GM18870 (cell line): ENCODE measurements at regions not wholly inside any gene's neighbourhood (a gene's known extent, or its start where the extent isn't known, plus 50 kb on each side); places are given as distances from the start of the nearest gene placed in this dataset.

Experiments
- ATAC-seq: cut with Tn5 transposase; IDR thresholded peaks from one replicate; pipeline ENCODE4 v1.9.1; 2021; ENCODE audit warnings: moderate library complexity; ENCODE audit not compliant: unreplicated experiment

GRCh38 chr6:141688916-141689315, 443.8 kb upstream of the GJE1 start:
- ATAC-seq = peak; percentile 80

DNA sequence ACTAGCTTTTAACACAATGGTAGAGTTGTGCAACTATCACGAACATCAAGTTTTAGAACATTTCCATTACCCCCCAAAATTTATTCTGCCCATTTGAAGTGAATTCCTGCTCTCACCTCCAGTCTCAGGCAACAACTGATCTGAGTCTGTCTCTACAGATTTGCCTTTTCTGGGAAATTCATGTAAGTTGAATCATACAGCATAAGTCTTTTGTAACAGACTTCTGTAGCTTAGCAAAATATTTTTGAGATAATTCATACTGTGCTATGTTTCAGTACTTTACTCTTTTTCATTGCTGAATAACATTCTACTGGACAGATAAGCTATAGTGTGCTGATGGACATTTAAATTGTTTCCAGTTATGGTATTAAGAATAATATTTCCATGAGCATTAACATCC, 447.3 kb upstream of the GJE1 start:
- ATAC-seq = no peak

DNA sequence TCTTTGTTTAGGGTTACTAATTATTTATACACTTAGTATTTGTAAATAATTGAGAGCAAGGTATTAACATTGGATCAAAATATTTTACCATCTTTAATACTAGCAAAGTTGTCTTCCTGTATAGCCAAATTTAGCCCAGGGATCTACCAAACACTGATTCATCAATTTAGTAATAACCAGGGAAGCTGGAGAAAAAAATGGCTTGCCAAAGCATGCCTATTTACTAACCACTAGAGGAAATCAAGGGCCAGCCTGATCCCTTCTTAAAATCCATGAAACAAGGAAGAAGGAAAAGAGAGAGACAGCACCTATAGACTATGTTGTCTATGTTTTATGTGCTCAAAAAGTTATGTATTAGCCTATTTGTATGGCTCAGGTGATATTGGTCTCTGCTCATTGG, 450.3 kb upstream of the GJE1 start:
- ATAC-seq = no peak

DNA sequence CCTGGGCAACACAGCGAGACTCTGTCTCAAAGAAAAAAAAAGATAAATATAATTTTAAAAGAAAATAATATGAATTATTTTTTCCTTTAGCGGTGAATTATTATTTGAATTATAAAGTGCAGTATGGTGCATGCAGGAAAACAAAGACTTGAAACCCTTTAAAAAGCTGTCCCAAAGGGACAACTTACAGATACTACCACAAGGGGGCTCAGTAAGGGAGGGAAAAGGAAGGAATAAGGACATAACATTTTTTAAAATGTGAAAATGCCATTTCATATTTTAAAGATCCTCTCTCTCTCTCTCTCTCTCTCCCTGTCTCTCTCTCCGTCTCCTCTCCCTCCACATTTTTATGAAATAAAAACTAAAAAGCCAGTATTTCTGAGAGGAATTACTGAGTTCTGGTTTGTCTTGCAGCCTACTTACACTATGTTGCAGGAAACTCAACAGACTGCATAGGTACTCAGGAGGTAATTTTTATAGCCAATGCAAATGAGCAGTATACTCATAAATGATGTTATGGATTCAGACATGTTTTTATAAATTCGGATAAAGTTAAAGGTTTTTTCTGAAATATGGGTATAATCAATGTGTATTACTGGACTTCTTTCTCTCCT, 455.0 kb upstream of the GJE1 start:
- ATAC-seq = peak; percentile 58

DNA sequence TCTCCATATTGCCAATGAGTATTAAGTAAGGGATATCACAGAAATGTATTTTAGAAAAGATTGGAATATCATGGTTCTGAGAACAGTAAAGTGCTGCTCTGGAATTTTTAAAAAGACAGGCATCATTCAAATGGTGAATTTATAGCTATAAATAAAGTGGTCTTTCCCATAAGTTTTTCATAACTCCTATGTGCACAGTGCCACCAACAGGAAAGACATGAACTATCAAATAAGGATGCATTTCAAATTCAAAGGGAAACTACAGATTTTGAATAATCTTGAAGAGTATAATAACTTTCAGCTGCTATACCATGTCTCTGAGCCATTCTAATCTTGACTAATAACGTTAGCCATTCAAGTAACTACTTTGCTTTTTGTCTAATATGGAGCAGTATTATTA, 456.8 kb upstream of the GJE1 start:
- ATAC-seq = no peak

GRCh38 chr6:141669141-141669540, 463.6 kb upstream of the GJE1 start:
- ATAC-seq = no peak

DNA sequence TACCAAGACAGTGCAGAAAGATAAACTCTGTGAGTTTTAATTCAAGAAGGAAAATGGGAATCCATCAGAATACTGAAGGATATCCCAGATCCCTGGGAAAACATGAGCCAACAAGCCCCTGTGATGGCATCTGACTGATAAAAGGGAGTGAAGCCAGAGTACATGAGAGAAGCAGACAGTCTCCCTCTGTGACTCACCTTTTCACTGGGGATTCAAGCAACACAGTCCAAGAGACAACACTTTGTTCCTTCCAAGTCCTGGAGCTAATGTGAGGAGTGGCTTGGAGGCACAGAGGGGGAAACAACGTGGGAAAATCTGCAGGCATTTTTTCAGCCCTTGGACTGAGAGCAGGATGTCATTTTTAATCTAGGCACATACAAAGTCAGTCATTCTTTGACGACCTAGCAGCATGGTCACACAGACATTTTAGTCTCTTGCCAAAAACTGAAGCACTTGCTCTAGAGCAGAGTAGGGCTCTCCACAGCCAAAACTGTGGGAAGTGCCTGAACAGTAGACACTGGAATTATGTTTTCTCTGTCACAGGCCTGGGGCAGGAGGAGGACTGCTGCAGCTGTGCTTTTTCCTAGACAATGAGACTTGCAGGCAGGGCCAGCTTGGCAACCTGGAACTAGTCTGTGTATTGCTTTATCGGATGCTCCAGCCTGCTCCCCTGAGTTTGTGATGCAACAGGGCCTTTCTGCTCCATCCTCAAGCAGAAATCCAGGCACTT, 465.0 kb upstream of the GJE1 start:
- no peak for ATAC-seq

- no peak for ATAC-seq
Observed at GRCh38 chr6:141666187-141666586, 466.5 kb upstream of the GJE1 start.

DNA sequence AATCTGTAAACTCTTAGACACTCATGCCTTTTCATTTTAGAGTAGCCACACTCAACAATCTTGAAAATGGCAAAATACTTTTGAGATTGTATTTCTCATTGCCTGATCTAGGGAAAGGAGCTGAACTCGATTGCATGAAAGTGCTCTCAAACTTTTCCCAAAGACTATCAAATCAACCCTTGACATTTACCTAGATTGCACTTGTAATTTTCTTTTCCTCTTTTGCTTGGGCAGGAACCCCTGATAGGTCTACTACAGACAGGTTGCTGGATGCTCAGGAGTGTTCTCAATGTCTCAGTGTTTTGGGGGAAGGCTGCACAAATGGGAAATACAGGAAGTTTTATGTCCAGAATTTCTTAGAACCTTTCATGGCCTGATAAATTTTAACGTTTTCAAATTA, 468.0 kb upstream of the GJE1 start:
- ATAC-seq = no peak

GRCh38 chr6:141659582-141659981, 473.1 kb upstream of the GJE1 start:
- no peak for ATAC-seq

GRCh38 chr6:141658696-141659095, 474.0 kb upstream of the GJE1 start:
- no peak for ATAC-seq

GRCh38 chr6:141657812-141658211, 474.9 kb upstream of the GJE1 start:
- ATAC-seq = no peak

GRCh38 chr6:141653590-141653989, 479.1 kb upstream of the GJE1 start:
- no peak for ATAC-seq

DNA sequence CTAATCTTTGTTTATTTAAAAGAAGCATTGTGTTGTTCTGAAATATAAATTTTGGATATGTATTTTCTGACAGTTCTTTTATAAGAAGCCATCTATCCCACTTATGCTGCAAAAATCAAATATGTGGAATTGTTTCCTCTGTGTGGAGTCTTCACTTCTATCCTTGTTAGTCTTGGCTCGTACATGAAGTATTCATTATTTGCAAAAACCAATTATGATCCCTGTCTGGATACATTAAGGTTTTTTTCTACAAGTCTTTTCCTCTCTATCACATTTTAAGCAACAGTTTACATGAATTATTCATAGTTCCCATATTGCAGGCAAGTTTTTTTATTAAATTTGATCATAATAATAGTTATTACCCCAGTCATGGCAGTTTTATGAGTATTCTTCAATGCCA, 490.8 kb upstream of the GJE1 start:
- ATAC-seq = no peak

DNA sequence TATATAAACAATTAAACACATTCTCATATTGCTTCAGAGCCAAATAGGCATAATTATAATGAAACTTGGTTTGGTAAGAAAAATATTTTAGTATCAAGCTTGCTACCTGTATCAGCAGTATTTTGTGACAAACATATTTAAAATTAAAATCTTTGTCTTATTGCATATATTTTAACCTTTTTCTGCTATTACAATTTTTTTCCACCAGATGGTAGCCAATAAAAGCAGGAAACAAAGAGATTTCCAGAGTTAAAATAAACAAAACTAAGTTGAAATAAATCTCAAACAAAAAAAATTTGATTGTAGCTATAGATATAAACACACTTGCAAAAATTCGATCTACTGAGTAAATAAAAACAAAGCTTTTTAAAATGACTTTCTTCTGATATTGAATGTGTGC, 491.3 kb upstream of the GJE1 start:
- no peak for ATAC-seq

GRCh38 chr6:141635621-141636020, 497.1 kb upstream of the GJE1 start:
- ATAC-seq = no peak

DNA sequence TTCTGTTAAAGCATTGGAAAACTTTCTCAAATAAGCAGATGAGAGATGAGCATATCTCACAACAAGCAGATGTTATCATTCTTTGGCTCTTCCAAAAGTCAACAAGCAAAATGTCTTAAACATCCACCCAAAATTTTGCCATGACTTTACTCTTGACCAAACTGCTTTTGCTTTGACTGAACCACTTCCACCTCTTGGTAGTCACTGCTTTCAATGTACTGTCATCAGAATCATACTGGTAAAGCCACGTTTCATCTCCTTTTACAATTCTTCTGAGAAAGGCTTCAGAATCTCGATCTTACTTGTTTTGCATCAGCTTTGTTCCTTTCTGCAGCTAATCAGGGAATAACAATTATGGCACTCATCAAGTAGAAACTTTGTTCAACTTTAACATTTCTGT, 498.5 kb upstream of the GJE1 start:
- ATAC-seq = no peak

DNA sequence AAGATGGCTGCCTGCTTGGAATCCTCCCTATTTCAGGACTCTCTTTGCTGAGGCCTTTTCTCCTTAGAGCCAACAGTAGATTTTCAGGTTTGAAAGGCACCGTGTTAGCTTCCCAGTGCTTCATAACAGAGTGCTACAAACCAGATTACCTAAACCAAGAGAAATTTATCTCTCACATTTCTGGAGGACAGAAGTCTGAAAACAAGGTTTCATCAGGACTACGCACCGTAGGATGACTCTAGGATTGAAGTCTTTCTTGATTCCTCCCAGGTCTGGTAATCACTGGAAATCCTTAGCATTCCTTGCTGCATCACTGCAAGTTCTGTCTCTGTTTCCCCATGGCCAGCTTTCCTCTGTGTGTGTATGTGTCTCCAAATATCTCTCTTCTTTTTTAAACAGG, 508.4 kb upstream of the GJE1 start:
- no peak for ATAC-seq

DNA sequence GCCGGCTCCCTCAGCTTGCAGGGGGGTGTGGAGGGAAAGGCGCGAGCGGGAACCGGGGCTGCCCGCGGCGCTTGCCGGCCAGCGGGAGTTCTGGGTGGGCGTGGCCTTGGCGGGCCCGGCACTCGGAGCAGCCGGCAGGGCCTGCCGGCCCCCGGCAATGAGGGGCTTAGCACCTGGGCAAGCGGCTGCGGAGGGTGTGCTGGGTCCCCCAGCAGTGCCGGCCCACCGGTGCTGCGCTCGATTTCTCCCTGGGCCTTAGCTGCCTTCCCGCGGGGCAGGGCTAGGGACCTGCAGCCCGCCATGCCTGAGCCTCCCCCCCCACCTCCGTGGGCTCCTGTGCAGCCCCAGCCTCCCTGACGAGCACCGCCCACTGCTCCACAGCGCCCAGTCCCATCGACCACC, 514.5 kb upstream of the GJE1 start:
- no peak for ATAC-seq

GRCh38 chr6:141610741-141611140, 522.0 kb upstream of the GJE1 start:
- ATAC-seq = no peak

- no peak for ATAC-seq
Observed at GRCh38 chr6:141607956-141608355, 524.8 kb upstream of the GJE1 start.

DNA sequence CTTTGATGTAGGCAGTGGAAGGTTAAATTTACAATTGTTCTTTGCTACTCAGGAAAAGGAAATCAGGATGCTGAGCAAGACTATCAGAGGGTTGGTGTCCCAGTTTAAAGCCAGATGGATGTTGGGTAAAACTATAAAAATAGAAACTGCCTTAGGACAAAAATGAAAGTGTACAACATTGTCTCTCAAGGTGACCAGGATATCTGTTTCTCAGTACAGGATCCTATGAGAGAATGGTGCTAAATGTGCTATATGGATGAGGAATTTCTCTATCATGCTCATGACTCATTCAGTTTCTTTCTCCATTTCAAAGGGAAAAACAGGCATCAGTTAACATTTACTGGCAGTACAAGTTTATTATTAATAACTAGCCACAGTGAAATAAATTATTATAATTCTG, 534.2 kb upstream of the GJE1 start:
- no peak for ATAC-seq

- ATAC-seq = no peak
Observed at GRCh38 chr6:141594874-141595273, 537.9 kb upstream of the GJE1 start.
